ENCODE measurements at regions not wholly inside any gene's neighbourhood (a gene's known extent, or its start where the extent isn't known, plus 50 kb on each side); places are given as distances from the start of the nearest gene placed in this dataset.

DNA sequence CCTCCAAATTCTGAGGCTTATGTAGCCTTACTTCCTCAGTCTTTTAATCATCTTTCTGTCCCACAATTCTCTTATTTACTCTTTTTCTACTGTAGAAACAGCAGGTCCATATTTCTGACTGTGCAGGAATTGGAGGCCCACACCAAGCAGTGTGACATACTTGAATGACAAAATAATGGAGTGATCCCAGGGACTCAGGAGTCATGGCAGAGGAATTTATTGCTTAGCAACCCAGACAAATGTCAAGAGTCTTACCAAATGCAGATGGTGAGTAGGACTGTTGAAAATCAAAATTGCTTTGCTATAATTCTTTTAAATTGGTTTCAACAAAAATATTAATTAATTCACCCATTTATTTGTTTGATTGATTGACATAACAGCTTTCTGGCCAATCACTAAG lies 59.9 kb downstream of the HTR1B start:
- no peak for FAIRE-seq

DNA sequence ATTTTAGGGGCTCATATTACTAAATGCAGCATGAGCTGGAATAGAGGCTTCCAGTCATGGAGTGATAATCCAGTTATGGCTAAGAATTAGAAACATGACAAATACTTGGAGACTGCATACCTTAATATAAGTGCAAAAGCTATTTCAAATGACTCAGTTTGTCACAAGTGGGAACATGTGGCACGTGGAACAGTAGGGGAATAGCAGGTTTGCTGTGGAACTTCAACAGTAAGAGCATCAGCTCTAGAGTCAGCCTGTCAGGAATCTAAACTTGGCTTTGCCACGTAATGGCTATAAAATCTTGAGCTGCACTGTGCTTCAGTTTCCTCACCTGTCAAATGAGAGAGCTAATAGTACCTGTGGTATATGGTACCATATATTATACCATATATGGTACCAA lies 62.1 kb downstream of the HTR1B start:
- FAIRE-seq = no peak

DNA sequence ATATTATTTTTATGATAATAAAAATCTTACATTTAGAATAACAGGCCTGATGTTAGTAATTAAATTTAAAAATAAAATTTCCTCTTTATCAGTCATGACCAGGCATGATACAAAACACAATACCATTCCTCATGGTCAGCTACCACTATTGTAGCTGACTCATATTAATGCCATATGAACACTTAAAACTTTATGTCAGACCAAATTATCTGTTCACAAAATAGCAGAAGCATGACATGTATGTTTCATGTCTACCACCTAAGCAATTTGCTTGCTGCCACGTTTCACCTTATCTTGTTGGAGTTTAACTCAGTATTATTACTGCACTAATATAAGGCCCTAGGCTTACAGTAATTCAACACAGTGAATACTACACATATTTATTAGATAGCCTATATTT lies 65.7 kb downstream of the HTR1B start:
- FAIRE-seq = no peak

DNA sequence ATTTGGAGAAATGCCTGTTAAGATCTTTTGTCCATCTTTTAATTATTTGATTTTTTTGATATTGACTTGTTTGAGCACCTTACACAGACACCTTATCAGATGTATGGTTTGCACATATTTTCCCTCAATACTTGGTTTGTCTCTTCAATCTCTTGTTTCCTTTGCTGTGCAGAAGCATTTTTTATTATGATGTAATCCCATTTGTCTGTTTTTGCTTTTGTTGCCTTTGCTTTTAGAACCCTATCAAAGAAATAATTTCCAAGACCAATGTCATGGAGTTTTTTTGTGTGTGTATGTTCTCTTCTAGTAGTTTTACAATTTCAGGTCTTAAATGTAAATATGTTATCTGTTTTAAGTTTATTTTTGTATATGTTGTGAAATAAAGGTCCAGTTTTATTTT lies 73.9 kb downstream of the HTR1B start:
- FAIRE-seq = no peak

DNA sequence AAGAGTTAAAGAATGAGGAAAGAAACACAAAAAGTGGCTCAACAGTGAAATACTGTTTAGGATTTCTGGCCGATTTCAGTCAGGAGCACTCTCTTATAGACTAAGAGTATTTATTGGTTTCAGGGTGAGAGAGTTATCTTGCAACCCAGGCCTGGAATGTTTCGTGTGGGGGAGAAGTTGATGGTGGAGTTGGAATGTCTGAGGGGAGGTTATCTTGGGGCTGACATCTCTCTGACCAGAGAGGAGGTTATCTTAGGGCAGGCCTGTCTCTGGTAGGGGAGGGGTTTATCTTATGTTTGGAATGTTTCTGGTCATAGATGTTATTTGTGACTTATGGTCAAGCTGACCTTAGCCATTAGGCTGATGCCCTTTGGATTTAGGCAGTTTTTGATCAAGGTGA lies 80.3 kb downstream of the HTR1B start:
- FAIRE-seq = no peak

DNA sequence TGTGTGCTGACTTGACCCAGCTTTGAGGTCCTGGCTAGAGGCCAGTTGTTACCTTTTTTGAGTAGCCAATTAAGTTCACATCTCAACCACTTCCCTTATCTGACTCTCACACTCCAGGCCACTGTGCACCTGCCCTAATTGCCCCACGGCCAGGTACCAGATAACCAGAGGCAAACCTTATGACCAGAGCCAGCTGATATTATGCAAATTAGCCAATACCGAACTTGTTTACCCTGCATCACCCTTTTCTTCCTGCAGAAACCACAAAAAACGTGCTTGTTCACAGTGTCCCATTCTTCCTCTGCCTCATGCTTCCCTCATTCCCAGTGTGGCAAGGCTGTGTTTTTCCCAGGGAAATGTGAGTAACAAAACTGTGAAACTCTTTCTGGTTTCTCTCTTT lies 89.3 kb downstream of the HTR1B start:
- FAIRE-seq = no peak

DNA sequence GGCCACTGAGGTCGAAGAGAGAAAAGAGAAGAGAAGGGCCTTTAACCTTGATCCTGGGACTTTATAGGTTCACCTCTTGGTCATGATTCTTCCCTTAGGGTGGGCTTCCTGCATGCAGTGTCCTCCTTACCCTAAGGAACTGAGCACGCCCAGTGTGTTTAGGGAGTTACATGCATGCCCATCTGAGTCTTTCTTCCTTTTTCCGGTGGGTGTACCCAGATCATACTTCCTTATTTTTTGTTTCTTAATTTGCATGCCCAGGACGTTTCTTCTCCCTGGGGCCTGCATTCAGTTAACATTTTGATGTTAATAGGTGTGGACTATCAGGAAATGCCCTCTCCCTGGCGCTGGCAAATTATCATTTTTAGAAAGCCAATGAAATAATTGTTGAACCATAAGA lies 91.5 kb downstream of the HTR1B start:
- FAIRE-seq = no peak

DNA sequence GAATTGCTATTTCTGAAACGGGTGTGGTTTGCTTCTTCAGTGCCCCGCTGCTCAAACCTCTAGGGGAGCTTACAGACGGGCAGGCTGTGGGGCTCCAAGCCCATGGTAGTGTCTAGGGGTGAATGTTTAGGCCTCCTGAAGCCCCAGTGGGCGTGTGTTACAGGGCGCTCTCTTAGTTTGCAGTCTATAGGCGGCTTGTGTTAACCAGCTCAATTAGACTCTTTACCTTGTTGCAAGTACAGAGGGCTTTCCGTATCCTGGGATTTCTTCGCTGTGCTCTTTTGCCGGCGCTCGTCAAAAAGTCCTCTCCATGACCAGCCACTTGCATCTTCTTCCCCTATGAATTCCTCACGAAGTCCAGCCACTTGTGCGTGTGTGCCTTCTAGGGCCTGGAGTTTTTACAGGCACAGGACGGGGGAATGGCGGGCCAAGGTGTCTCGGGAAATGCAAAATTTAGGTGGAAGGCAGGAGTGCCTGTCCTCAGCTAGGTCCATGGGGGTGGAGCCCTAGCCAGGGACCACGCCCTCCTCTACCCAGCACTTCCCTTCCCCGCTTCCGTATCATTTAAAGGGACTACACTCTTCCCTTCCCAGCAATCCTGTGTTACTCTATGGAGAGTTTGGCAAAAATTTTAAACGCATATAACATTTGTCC lies 94.5 kb downstream of the HTR1B start:
- no peak for FAIRE-seq

DNA sequence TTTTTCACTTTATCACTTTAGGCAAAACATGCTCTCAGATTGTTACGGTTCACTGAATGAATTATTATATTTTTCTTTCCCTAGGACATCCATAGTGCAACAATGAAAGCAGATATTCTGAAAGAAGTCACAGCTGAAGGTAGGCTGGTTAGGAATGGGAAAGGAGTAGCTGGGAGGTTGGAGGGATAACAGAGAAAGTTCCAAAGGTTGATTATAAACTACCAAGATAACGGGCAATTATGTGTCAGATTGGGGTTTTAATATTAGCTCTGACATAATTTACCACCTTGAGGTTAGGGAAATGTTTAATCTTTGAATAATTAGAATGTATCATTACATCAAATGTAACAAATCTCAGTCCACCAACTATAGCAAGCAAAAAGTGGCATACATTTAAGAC lies 96.5 kb downstream of the HTR1B start:
- FAIRE-seq = no peak

DNA sequence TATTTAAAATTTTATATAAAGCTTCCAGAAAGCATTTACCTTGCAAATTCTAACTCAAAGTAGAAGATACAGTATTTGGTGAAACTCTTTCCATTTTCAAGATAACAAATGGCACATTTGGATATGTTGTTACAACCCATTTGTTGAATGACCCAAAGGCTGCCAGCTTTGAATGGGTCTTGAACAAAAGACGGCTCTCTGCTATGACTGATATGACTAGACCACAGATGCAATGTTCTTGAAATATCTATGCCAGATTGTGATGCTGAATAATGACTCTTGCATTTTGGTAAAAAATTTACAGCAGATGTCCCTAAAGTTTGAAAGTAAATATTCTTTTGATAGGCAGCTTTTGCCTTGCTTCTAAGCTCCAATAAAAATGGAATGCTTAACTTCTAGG lies 99.6 kb downstream of the HTR1B start:
- no peak for FAIRE-seq

DNA sequence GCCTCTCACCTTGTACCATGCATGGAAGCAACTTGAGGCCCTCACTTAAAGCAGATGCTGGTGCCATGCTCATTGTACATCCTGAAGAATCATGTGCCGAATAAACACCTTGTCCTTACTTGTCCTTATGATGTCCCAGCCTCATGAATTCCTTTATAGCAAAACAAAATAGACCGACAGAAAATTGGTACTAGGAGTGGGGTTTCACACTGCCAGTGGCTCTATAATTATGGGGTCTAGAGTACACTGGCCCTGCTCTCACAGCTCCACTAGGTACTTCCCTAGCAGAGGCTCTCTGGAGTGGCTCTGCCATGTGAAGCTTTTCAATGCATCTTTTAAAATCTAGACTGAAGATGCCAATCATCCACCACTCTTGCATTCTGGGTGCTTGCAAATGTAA lies 101.2 kb downstream of the HTR1B start:
- no peak for FAIRE-seq

DNA sequence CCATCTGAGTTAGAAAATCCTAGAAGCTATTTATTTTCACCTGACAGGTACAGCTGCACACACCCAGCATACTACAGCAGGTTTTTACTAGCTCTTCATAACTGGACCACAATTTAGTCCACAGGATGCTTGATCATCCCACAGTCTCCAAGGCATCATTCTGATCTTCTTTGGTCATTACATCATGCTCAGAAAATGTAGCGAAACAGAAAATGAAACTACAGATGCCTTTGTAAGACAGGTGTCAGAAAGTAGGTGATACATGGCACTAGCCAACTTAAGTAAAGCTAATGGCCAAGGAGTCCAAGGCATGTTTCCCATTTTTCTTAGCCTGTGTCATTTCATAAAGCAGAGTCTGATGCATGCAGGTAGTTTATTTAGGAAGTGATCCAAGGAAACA lies 102.3 kb downstream of the HTR1B start:
- FAIRE-seq = no peak

DNA sequence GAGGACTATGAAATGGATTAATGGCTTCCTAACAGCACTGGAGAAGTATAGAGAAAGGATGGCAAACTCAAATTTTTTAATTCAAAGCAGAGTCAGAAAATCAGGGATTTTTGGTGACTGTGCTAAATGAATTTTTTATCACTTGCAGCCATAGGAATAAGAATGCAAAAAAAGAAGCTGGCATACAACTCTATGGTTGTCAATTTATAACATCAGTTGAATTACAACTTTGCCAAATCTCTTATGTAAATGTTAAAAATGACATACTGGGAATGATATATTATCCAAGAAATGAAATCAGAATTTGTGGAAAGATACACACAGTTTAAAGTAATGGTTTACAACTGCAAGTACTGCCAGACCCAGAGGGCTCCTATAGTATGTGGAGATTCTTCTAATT lies 106.5 kb downstream of the HTR1B start:
- FAIRE-seq = no peak

DNA sequence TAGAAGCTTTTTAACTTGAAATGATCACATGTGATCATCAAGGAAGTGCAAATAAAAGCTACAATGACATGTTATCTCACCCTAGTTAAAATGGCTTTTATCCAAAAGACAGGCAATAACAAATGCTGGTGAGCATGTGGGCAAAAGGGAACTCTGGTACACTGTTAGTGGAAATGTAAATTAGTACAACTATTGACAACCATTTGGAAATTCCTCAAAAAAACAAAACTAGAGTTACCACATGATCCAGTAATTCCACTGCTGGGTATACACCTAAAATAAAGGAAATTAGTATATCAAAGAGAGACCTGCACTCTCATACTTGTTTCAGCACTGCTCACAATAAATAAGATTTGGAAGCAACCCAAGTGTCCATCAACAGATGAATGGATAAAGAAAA lies 108.7 kb downstream of the HTR1B start:
- FAIRE-seq = no peak

DNA sequence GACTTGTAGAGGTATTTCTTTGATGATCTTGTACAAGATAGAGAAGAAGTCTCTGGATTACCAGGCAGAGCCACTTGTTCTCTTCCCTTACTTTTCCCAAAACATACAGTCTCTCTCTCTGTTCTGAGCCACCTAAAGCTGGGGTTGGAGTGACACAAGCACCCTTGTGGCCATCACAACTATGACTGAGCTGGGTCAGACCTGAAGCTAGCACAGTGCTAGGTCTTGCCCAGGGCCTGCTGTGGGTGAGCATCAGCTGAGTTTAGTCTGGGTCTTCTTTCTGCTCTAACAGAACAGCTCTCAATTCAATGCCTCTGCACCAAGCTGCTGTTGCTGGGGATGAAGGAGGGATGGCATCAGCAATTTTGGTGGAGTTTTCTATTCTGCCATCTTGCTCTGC lies 110.2 kb downstream of the HTR1B start:
- FAIRE-seq = no peak

DNA sequence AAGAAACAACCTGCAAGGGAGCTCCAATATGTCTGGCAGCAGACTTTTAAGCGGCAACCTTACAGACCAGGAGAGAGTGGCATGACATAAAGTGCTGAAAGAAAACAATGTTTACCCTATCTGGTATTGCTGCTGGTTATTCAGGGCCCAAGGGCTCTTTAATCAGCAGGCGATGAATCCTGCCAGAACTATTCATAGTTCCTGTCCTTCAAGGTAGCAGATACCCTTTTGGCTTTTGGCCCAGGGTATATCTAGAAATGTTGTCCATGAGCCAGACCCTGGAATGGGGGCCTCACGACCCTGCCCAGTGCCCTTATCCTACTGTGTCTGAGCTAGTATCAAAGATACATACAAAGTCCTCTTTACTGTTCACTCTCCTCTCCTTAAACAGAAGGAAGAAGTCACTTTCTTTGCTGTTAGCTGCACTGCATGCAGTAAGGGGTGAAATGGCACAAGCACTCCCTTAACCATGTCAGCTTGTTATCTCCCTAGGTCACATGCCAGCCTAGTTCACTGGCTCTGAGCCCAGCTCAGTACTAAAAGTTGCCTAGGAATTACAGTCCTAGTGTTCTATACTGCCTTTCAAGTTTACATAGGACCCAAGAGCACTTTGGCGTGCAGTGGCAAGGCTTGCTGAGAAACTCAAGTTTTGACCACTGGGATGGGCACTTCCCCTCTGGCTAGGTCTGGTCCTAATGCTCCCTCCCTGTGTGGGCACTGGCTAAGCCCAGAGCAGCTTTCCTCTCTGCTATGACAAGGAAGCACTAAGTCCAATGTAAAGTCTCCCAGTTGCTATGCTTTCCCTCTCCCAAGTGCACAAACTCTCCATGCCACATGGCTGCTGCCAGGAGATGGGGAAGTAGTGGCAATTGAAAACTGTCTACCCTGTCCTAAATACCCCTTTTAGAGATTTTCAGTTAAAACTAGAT lies 122.0 kb downstream of the HTR1B start:
- FAIRE-seq = no peak

DNA sequence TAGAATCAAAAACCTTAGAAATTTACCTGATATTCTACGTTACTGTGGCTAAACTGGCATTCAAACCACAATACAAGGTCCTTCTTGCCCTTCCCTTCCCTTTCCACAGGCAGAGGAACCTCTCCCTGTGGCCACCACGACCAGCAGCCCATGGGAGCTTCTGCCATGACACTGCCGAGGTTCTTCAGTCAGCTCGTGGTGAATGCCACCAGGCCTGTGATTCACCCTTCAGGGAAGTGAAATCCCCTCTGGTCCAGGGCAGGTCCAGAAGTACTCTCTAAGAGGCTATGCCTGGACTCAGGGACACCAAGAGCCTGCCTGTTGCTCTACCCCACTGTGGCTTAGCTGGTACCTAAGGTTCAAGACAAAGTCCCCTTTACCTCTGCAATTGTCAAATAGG lies 123.0 kb downstream of the HTR1B start:
- no peak for FAIRE-seq

DNA sequence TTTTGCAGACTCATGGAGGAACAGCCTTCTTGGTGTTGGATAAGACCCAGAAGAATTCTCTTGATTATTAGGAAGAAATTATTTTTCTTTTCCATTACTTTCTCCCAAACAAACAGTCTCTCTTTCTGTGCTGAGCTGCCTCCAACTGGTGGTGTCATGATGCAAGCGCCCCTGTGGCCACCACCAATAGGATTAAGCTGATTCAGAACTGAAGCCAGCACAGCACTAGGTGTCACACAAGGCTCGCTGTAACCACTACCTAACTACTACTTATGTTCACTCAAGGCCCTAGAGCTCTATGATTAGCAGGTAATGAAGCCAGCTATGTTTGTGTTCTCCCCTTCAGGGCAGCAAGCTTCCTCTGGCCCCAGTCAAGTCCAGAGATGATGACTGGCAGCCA lies 123.4 kb downstream of the HTR1B start:
- FAIRE-seq = no peak

DNA sequence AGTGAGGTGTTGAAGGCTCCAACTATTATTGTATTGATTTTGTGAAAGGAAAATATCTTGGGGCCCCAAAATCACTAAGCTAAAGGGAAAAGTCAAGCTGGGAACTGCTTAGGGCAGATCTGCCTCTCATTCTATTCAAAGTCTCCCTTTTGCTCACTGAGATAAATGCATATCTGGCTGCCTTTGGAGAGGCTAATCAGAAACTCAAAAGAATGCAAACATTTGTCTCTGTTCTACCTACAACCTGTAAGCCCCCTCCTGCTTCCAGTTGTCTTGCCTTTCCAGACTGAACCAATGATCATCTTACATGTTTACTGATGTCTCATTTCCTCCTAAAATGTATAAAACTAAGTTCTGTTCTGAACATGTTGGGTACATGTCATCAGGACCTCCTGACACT lies 125.9 kb downstream of the HTR1B start:
- FAIRE-seq = no peak

DNA sequence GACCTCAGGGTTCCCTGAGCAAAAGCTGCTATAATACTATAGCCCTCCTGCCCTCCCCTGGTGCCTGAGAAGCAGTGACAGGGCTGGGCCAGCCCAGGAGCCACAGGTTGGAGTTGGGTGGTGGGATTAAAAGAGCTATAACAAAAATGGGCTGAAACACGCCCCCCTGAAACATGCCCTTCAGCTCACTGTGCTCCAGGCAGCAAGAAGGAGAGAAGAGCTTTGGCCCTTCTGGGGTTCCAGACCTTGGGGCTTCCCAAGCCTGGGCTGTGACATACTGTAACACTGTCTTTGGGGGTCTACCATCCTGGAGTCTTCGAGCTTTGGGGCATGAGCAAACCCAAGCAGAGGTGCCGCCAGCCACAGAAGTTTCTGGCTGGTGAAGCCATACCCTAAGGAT lies 129.2 kb downstream of the HTR1B start:
- FAIRE-seq = no peak

DNA sequence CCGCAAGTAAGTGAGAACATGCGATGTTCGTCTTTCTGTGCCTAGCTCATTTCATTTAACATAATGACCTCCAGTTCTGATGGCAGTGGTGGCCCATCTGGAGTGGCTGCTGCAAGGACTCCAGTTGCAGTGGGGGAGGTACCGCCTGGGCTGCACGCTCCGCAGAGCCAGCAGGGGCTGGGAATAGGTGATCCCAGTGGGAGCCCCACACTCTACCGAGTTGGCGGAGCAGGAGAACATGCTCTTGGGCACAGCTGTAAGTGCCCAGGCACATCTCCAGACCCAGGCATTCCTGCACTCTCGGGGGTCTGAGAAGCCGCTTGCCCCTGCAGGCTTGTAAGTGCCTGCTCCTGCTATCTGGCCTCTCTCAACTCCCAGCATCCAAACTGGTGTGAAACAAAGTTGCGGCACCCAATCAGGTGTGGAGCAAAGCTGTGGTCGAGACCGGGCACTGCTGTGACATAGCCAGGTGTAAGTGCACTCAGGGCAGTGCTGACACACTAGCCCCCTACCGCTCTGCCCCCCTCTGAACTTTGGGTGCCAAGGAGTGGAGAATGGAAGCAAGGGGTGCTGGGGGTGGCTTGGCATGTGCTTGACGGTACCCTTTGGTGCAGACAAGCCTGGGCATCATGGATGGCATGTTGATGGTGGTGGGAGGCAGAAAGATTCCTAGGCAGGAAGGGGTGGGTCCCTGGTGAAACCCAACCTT lies 130.2 kb downstream of the HTR1B start:
- FAIRE-seq = no peak

DNA sequence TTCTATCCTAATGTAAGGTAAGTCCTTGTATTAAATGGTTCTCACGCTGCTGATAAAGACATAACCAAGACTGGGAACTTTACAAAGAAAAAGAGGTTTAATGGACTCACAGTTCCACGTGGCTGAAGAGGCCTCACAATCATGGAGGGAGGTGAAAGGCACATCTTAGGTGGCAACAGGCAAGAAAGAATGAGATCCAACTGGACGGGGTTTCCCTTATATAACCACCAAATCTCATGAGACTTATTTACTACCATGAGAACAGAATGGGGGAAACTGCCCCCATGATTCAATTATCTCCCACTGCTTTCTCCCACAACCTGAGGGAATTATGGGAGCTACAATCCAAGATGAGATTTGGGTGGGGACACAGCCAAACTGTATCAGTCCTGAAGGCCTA lies 136.6 kb downstream of the HTR1B start:
- FAIRE-seq = no peak

DNA sequence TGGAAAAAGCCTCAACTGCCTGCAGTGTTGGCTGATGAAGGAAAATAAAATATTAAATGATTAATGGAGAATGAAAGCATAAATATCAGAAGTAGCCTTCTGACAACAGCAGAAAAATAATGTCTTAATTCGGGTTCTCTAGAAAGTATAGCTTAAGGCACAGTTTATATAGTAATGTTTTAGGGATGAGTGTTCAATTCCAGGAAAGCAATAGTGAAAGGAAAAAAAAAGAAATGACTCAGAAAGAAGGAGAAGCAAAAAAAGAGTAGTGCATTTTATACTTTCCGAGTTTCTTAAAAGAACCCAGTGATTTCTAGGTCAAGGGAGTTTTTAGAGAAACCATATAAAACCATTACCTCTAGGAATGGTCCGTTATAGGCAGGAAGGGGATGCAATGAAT lies 137.3 kb downstream of the HTR1B start:
- FAIRE-seq = no peak

DNA sequence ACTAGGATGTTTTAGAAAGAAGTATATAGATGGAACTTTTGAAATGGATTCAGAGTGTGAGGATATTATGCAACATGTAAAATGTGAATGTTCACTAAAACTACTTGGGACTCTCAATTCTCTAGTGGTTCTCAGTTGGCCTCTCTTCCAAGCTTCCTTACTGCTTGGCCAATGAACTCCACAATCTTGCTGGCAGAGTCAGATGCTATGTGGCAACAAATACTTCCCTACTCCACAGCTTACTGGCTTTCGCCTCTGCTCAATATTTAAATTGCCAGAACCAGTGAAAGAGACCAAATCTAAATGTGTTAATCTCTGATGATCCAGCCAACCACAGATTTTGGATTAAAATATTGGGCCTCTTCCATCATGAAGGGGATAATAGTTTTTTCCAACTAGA lies 138.4 kb downstream of the HTR1B start:
- FAIRE-seq = no peak
